NCI-H1105 (cell line): ENCODE measurements at regions not wholly inside any gene's neighbourhood (a gene's known extent, or its start where the extent isn't known, plus 50 kb on each side); places are given as distances from the start of the nearest gene placed in this dataset.

Experiments
- DNase-seq: peaks from one replicate; lab custom pipeline; 2025; lab: John Stamatoyannopoulos, UW

GRCh38 chr13:24008679-24009078 lies 111.4 kb upstream of the C1QTNF9B start:
- no peak for DNase-seq

GRCh38 chr13:24011266-24011665 lies 114.0 kb upstream of the C1QTNF9B start:
- no peak for DNase-seq

GRCh38 chr13:24012648-24013047 lies 115.3 kb upstream of the C1QTNF9B start:
- no peak for DNase-seq

GRCh38 chr13:24013189-24013588 lies 115.9 kb upstream of the C1QTNF9B start:
- DNase-seq: no peak

- DNase-seq: no peak
Measured at GRCh38 chr13:24016046-24016445, 118.7 kb upstream of the C1QTNF9B start.

- no peak for DNase-seq
Measured at GRCh38 chr13:24022568-24022967, 125.3 kb upstream of the C1QTNF9B start.

GRCh38 chr13:24023073-24023472 lies 125.8 kb upstream of the C1QTNF9B start:
- DNase-seq: no peak

- DNase-seq: no peak
Measured at GRCh38 chr13:24027494-24027893, 130.2 kb upstream of the C1QTNF9B start.

GRCh38 chr13:24032252-24032651 lies 128.3 kb upstream of the SPATA13 start:
- no peak for DNase-seq

- DNase-seq: no peak
Measured at GRCh38 chr13:24032674-24033073, 127.8 kb upstream of the SPATA13 start.

GRCh38 chr13:24033527-24034302 lies 126.8 kb upstream of the SPATA13 start:
- DNase-seq: no peak

- no peak for DNase-seq
Measured at GRCh38 chr13:24035411-24035810, 125.1 kb upstream of the SPATA13 start.

GRCh38 chr13:24036115-24036514 lies 124.4 kb upstream of the SPATA13 start:
- DNase-seq: no peak

GRCh38 chr13:24038405-24038804 lies 122.1 kb upstream of the SPATA13 start:
- no peak for DNase-seq

- DNase-seq: no peak
Measured at GRCh38 chr13:24038841-24039330, 121.6 kb upstream of the SPATA13 start.

- no peak for DNase-seq
Measured at GRCh38 chr13:24039621-24040475, 120.7 kb upstream of the SPATA13 start.

- DNase-seq: no peak
Measured at GRCh38 chr13:24040835-24041234, 119.7 kb upstream of the SPATA13 start.

GRCh38 chr13:24041651-24042225 lies 118.8 kb upstream of the SPATA13 start:
- DNase-seq: no peak

GRCh38 chr13:24042710-24043440 lies 117.6 kb upstream of the SPATA13 start:
- DNase-seq: no peak

GRCh38 chr13:24043590-24044350 lies 116.8 kb upstream of the SPATA13 start:
- no peak for DNase-seq

GRCh38 chr13:24045597-24045996 lies 114.9 kb upstream of the SPATA13 start:
- DNase-seq: no peak
